Osteoblast (primary cell): ENCODE measurements at regions not wholly inside any gene's neighbourhood (a gene's known extent, or its start where the extent isn't known, plus 50 kb on each side); places are given as distances from the start of the nearest gene placed in this dataset.

ENCODE experiments used
- DNase-seq: peaks from one replicate; pipeline ENCODE4 v3.0.0; 2011; ENCODE audit warnings: low spot score, mixed read lengths; ENCODE audit not compliant: insufficient read length; ENCODE audit errors: missing footprints
- H2AFZ ChIP-seq: 2 replicates; pipeline ENCODE4 v1.6.0; 2011; ENCODE audit warnings: mild to moderate bottlenecking, low read length
- H3K27ac ChIP-seq: 2 replicates; pipeline ENCODE4 v1.5.1; 2011; ENCODE audit warnings: mild to moderate bottlenecking, low read depth, low read length, moderate library complexity
- H3K27me3 ChIP-seq: 2 replicates; pipeline ENCODE4 v1.6.0; 2012; ENCODE audit warnings: mild to moderate bottlenecking, control low read depth, inconsistent platforms, low read length, moderate library complexity; ENCODE audit not compliant: insufficient read depth
- H3K36me3 ChIP-seq: 2 replicates; pipeline ENCODE4 v1.5.1; 2011; ENCODE audit warnings: mild to moderate bottlenecking, low read length, control low read depth, moderate library complexity; ENCODE audit not compliant: insufficient read depth
- H3K4me1 ChIP-seq: 2 replicates; pipeline ENCODE4 v1.5.1; 2011; ENCODE audit warnings: mild to moderate bottlenecking, low read length, control low read depth, moderate library complexity; ENCODE audit not compliant: insufficient read depth
- H3K4me2 ChIP-seq: 2 replicates; pipeline ENCODE4 v1.6.0; 2011; ENCODE audit warnings: mild to moderate bottlenecking, low read length; ENCODE audit not compliant: insufficient read depth
- H3K4me3 ChIP-seq: fragments of 200-600 bp; sonication (generic); 3 replicates; pipeline ENCODE4 v1.5.1; 2012; ENCODE audit warnings: mild to moderate bottlenecking, low read length, inconsistent platforms; ENCODE audit not compliant: insufficient read depth
- H3K79me2 ChIP-seq: 2 replicates; pipeline ENCODE4 v1.6.0; 2012; ENCODE audit warnings: mild to moderate bottlenecking, low read length, control low read depth, inconsistent platforms; ENCODE audit not compliant: insufficient read depth
- H3K9me3 ChIP-seq: 2 replicates; pipeline ENCODE4 v1.5.1; 2011; ENCODE audit warnings: low read depth, low read length, control low read depth
- H4K20me1 ChIP-seq: 2 replicates; pipeline ENCODE4 v1.6.0; 2012; ENCODE audit warnings: mild to moderate bottlenecking, low read length, control low read depth; ENCODE audit not compliant: insufficient read depth
- TF ChIP-seq, protein P1 (sequence below): IDR thresholded peaks from 2 replicates; pipeline ENCODE4 v1.5.1; 2011; ENCODE audit warnings: mild to moderate bottlenecking, low read depth, low read length, moderate library complexity; ENCODE audit errors: extremely low read depth

DNA sequence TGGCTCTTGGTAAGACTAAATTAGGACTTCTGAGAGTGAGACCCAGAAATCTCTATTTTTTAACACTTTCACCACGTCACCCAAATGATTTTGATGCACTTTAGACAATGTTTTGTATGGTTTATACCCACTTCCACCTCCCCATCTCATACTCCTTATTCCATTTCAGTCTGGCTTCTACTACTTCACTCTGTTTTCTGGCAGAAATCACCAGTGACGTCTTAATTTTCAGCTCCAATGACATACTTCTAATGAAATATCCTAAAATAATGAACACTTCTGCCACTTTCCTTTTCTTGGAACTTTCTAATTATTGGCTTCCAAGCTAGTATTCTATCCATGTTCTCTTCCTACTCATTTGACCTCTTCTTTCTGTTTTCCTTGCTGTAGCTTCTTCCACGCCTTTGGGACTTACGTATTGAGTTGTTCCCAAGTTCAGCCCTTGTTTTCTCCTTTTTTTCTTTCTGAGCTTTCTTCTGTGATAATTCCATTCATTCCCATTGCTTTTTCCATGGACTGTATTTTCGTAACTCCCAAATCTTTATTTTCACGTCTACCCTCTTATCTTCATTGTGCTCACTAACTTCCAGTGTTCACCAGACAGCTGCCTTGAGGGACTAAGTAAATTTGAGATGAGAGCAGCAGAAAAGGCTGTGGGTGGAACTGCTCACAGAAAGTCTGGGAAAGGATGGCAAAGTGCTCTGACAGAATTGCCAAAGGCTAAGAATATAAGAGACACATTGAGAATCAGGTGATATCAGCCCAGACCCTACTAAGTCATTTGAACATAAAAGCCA is 115.8 kb downstream of the CAPZA3 start:
- no peaks in the 10 kb centered on the region for H3K27me3 ChIP-seq
- H3K4me1 ChIP-seq = no peaks in the 10 kb centered on the region
- H3K36me3 ChIP-seq = no peaks in the 10 kb centered on the region
- H3K9me3 ChIP-seq = no peaks in the 10 kb centered on the region
- no peak overlapping the region for H3K27ac ChIP-seq
- DNase-seq = no peak
- no peak overlapping the region for H2AFZ ChIP-seq
- no peak overlapping the region for H3K4me2 ChIP-seq
- no peaks in the 10 kb centered on the region for H4K20me1 ChIP-seq
- H3K79me2 ChIP-seq = no peaks in the 10 kb centered on the region
- H3K4me3 ChIP-seq = no peak overlapping the region
- TF ChIP-seq, protein P1, sequence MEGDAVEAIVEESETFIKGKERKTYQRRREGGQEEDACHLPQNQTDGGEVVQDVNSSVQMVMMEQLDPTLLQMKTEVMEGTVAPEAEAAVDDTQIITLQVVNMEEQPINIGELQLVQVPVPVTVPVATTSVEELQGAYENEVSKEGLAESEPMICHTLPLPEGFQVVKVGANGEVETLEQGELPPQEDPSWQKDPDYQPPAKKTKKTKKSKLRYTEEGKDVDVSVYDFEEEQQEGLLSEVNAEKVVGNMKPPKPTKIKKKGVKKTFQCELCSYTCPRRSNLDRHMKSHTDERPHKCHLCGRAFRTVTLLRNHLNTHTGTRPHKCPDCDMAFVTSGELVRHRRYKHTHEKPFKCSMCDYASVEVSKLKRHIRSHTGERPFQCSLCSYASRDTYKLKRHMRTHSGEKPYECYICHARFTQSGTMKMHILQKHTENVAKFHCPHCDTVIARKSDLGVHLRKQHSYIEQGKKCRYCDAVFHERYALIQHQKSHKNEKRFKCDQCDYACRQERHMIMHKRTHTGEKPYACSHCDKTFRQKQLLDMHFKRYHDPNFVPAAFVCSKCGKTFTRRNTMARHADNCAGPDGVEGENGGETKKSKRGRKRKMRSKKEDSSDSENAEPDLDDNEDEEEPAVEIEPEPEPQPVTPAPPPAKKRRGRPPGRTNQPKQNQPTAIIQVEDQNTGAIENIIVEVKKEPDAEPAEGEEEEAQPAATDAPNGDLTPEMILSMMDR = no peak

GRCh38 chr12:18857656-18858055 is 119.7 kb downstream of the CAPZA3 start:
- Histone ChIP-seq H3K4me2 (no peak overlapping the region), H4K20me1 (no peaks in the 10 kb centered on the region), H3K4me3 (no peak overlapping the region), H3K79me2 (no peaks in the 10 kb centered on the region), H3K27ac (no peak overlapping the region), H2AFZ (no peak overlapping the region), H3K4me1 (no peaks in the 10 kb centered on the region), H3K27me3 (no peaks in the 10 kb centered on the region), H3K36me3 (no peaks in the 10 kb centered on the region), H3K9me3 (no peaks in the 10 kb centered on the region)
- TF ChIP-seq, protein P1 = no peak
- DNase-seq = no peak

DNA sequence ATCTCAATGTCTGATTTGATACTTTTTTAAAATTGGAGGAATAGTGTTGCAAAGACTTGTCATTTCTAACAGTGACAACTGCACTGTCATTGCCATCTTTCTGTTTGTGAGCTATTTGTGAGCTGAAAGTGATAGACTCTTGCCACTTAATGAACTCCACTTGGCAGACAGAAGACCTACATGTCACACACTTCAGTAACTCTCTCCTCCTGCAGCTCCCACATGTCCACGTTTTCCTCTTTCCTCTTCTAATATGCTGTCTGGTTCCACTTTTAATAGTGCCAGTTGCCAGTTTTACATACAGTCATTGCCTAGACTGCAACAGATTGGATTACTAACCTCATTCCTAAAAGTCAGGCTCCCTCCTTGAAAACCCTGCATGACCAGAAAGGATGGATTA is 121.5 kb downstream of the CAPZA3 start:
- Histone ChIP-seq H3K4me1 (no peaks in the 10 kb centered on the region), H2AFZ (no peak overlapping the region), H3K9me3 (no peaks in the 10 kb centered on the region), H3K36me3 (no peaks in the 10 kb centered on the region), H3K4me3 (no peak overlapping the region), H3K27ac (no peak overlapping the region), H3K79me2 (no peaks in the 10 kb centered on the region), H3K4me2 (no peak overlapping the region), H4K20me1 (no peaks in the 10 kb centered on the region), H3K27me3 (no peaks in the 10 kb centered on the region)
- no peak for DNase-seq
- TF ChIP-seq, protein P1 = no peak

DNA sequence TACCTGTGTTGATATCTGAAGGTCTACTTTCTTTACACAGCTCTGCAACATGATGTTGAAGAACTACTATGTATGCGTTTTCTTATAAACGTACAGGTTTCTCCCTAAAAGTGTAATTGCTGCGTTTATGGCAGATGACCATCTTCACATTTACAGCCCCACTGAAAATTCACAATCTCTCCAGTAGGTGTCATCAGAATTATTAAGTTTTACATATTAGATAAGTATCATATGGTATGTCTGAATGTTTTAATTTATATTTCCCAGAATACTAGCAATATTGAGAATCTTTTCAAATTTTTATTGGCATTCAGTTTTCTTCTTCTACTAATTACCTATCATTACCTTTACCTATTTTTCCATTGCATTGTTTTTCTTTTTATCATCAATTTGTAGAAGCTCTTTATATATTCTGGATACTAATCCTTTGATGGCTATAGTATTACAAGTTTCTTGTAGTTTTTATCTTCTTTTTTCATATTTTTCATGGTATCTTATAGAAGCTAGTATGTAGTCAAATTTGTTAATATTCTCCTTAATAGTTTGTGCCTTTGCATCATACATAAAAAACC is 123.5 kb downstream of the CAPZA3 start:
- Histone ChIP-seq H3K4me2 (no peak overlapping the region), H3K4me1 (peaks cover 6% of the 10 kb centered on the region), H3K79me2 (no peaks in the 10 kb centered on the region), H4K20me1 (no peaks in the 10 kb centered on the region), H3K4me3 (no peak overlapping the region), H3K27ac (no peak overlapping the region), H2AFZ (no peak overlapping the region), H3K27me3 (no peaks in the 10 kb centered on the region), H3K9me3 (no peaks in the 10 kb centered on the region), H3K36me3 (no peaks in the 10 kb centered on the region)
- TF ChIP-seq, protein P1 = peak; percentile 56
- no peak for DNase-seq
